Fibroblast of mammary gland (primary cell): ENCODE measurements at regions not wholly inside any gene's neighbourhood (a gene's known extent, or its start where the extent isn't known, plus 50 kb on each side); places are given as distances from the start of the nearest gene placed in this dataset.

Source experiments
- DNase-seq: peaks from one replicate; pipeline ENCODE4 v3.0.0-alpha.2; 2010; ENCODE audit warnings: low read depth
- H3K4me3 ChIP-seq: 2 replicates; pipeline ENCODE4 v1.5.1; 2011; ENCODE audit warnings: low read depth, mild to moderate bottlenecking, low read length, moderate library complexity; ENCODE audit not compliant: control insufficient read depth
- TF ChIP-seq, protein P1 (sequence below): conservative IDR thresholded peaks from 2 replicates; pipeline ENCODE4 v1.5.1; 2011; ENCODE audit warnings: low read depth, low read length, inconsistent platforms; ENCODE audit not compliant: control insufficient read depth, insufficient read depth

- TF ChIP-seq, protein P1, sequence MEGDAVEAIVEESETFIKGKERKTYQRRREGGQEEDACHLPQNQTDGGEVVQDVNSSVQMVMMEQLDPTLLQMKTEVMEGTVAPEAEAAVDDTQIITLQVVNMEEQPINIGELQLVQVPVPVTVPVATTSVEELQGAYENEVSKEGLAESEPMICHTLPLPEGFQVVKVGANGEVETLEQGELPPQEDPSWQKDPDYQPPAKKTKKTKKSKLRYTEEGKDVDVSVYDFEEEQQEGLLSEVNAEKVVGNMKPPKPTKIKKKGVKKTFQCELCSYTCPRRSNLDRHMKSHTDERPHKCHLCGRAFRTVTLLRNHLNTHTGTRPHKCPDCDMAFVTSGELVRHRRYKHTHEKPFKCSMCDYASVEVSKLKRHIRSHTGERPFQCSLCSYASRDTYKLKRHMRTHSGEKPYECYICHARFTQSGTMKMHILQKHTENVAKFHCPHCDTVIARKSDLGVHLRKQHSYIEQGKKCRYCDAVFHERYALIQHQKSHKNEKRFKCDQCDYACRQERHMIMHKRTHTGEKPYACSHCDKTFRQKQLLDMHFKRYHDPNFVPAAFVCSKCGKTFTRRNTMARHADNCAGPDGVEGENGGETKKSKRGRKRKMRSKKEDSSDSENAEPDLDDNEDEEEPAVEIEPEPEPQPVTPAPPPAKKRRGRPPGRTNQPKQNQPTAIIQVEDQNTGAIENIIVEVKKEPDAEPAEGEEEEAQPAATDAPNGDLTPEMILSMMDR = no peak
- no peak overlapping the region for H3K4me3 ChIP-seq
- no peak for DNase-seq
Observed at GRCh38 chr12:126076515-126076914, 1011.3 kb downstream of the AACS start.

- no peak overlapping the region for H3K4me3 ChIP-seq
Observed at GRCh38 chr12:126083926-126084325, 1018.7 kb downstream of the AACS start.

GRCh38 chr12:126084480-126084879, 1019.2 kb downstream of the AACS start:
- TF ChIP-seq, protein P1 = no peak
- no peak for DNase-seq
- no peak overlapping the region for H3K4me3 ChIP-seq

More at GRCh38 chr12:126083926-126084325, 1018.7 kb downstream of the AACS start:
- TF ChIP-seq, protein P1 = no peak
- no peak for DNase-seq

- no peak for DNase-seq
- TF ChIP-seq, protein P1 = no peak
- no peak overlapping the region for H3K4me3 ChIP-seq
Observed at GRCh38 chr12:126086242-126086641, 1021.0 kb downstream of the AACS start.

- no peak for DNase-seq
- TF ChIP-seq, protein P1 = no peak
- no peak overlapping the region for H3K4me3 ChIP-seq
Observed at GRCh38 chr12:126087692-126088091, 1022.5 kb downstream of the AACS start.

GRCh38 chr12:126093908-126094307, 1028.7 kb downstream of the AACS start:
- H3K4me3 ChIP-seq = no peak overlapping the region
- DNase-seq = no peak
- TF ChIP-seq, protein P1 = no peak
